RPMI7951 (cell line): ENCODE measurements at regions not wholly inside any gene's neighbourhood (a gene's known extent, or its start where the extent isn't known, plus 50 kb on each side); places are given as distances from the start of the nearest gene placed in this dataset.

Experiments
- DNase-seq: peaks from one replicate; pipeline ENCODE4 v3.0.0-alpha.2; 2012; ENCODE audit warnings: low read depth

DNA sequence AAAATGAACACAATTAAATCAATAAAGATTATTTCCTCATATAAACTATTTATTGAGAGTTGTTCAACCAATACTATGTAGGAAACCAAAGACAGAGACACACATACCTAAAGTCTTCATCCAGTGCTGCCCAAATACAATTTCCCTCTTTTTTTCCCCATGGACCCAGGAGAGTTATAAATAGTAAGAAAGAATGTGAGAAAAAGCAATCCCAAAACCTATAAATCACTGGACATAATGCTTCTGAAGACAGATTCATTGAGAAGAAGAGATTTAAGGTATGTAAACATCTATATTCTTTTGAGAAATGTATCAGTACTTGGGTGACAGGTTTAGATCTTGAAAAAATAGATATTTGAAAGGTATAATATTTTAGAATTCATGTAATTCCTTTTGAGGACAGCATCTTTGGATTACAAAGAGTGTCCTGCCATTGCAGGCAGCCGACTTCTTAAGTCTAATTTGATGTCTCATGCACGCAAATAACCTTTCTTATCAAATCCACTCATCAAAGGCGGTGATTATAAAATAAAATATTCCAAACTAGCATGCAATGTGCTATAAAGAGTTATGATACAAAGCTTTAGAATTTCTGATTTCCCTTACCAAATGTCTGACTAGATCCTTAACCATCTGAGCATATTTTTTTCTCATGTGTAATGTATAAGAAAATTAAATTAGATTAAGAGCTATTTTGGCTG, 739.4 kb downstream of the LIG4 start:
- DNase-seq: no peak

DNA sequence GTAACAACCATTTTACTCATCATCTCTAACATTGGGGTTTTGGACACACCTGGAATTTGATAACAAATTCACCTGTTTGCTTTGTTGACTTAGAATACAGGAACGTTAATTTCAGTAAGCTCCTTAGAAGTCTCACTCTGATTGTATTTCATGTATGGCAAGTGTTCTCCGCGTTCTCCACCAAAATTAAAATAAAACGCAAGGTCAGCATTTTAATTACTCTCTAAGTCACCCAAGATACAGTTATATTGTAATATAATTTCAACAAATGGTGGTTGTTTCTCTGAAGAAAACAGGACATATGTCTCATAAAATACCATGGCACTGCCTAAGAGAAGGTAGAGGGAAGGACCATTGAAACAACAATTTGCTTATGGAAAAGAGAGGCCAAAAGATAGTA, 742.1 kb downstream of the LIG4 start:
- no peak for DNase-seq

DNA sequence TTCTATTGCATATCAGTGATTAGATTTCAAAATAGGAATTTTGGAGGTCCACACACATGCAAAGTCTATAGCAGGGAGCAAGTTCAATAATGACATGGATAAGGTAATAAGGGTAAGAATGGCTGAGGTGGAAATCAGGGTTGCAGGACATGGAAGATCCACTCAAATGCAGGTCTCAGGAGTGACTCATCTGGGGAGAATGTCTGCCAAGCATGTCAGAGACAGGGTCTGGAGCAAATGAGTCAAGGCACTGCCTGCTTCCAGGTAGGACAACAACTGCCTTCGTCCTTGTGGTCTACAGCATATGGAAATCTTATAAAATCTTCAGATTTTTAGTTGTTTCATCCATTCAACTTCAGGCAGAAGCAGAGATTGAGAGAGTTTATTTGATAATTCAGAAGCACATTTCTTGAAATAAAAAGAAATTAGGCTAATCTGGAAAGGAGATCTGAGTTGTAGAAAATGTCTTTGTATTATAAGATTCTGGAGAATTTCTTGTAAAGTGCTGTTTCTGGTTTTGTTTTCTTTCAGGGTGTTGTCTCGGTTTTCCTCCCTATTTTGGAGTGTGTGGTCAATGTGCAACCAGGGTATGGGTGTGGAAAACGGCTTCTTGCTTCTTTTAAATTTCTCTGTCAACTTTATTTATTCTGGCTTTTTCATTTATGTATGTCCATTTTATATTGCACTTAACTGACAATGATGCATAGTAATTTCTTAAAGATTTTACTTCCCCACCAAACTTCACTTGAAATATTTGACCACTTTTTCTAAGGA, 748.8 kb downstream of the LIG4 start:
- DNase-seq: peak; percentile 79

DNA sequence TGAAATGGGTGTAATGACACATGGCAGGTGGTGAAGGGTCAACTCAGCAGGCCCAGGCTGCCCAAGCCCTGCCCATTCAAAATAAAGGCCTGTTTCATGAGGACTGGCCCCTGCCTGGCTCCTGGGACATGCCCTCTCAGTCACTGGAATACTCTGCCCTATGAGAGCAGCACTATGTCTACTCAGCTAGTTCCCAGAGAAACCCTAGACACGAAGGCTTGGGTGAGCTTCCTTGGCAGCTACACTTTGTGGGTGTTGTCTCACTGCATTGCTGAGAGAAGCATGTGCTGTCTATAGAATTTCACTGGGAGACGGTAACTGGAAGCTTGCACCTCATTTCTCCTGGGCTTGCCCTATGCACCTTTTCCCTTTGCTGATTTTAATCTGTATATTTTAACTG, 752.8 kb downstream of the LIG4 start:
- DNase-seq: no peak

DNA sequence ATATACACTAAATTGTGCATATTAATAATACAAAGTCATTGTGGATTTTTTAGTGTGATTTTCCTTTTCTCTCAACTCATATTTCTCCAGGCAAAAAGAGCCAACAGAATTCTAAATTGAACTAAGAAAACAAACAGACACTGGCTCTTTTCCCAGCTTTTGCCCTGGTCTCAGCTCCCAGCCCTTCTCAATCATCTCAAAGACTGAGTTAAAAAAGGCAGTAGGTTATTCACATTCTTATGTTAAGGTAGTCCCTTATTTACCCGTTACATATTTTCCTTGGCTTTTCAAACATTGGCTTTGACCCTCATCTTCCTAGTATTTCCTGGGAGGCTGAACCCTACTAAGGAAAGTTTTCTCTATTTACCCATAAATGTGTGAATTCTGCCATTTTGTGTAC, 753.6 kb downstream of the LIG4 start:
- DNase-seq: peak; percentile 29

DNA sequence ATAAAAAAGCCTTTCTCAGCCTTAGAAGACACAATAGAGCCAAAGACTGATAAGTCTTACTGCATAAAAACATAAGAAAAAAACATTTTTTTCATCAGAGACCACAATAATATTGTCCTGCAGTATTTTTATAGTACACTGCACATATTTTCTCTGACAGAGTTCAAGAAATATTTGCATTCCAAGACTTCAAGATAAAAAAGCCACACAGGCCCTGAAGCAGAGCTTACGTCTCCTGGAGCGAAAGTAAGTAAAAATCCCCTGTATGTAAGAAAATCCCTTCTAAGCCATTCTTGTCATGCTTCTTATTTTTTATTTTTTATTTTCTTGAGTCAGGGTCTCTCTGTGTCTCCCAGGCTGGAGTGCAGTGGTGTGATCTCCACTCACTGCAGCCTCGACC, 755.9 kb downstream of the LIG4 start:
- DNase-seq: peak; percentile 37

DNA sequence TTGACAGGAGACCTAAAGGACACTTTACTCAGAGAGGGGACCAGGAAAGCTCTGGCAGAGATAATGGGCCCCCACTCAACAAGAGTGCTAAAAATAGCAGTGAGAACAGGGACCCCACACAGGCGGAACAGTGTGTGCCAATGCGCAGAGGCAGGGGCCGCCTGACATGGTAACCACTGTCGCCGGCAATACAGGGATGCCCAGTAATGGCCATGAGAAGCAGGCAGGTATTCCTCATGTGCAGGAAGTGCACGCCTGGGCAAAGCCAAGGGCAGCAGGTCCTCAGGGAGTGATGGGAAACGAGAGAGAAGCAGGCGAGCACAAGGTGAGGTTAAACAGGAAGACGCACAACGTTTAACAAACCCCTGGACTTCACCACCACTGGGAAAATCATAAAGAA, 757.1 kb downstream of the LIG4 start:
- no peak for DNase-seq

DNA sequence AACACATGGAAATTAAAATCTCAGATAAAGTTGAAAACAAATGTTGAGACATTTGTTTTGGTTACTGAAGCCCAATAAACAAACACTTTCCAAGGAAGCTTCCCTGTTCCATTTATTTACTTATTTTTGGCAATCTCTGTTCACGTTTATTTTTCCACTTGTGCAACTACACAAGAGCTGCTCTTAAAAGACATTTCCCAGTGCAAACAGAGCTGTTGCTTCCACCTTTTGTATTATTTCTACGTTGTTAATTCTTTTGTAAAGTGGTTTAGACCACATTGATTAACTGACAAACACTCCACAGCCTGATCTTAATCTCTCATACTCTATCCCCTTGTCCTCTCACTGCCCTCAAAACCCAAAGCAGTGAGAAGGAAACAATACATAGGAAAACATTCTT, 757.6 kb downstream of the LIG4 start:
- no peak for DNase-seq

DNA sequence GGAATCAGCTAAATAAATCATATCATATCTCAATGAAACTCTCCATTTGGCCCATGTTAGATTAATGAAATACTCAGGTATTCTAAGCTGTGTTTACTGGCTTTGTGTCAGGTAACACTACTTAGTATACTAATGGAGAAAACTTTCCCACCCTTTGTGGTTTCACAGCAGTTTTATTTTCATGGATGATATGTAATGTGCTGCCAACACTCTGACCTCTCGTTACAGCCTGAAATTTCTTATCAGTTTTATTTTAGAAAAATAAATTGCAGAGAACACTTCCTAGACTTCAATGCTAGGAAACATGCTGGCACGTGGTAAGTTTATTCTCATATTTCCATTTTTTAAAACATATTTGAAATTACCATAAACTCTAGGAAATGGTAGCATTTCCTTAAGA, 758.9 kb downstream of the LIG4 start:
- no peak for DNase-seq

DNA sequence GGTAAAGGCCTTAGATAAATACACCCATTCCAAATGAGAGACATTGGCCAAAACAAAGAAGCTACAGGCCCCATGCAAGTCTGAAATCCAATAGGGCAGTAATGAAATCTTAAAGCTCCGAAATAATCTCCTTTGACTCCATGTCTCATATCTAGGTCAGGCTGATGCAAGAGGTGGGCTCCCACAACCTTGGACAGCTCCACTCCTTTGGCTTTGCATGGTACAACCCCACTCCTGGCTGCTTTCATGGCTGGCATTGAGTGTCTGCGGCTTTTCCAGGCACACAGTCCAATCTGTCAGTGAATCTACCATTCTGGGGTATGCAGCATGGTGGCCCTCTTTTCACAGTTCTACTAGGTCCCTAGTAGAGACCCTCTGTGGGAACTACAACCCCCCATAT, 762.5 kb downstream of the LIG4 start:
- no peak for DNase-seq

DNA sequence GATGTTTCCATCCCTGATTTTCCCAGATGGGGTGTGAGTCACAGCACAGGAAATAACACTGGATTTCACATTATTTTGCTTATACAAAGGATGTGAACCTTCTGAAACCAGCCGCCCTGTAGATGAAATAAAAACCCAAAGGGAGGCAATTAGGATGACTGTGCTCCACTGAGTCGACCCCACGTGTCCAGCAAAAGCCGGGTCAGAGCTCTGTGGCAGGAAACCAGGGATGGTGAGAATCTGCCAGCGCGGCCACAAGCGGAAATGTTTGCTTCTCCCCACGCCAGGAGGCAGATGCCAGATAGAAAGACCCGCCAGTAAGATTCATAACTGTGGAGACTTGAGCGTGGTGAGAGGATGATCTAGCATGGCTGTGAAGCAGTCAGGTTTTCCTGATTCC, 764.4 kb downstream of the LIG4 start:
- peak; percentile 99 for DNase-seq

DNA sequence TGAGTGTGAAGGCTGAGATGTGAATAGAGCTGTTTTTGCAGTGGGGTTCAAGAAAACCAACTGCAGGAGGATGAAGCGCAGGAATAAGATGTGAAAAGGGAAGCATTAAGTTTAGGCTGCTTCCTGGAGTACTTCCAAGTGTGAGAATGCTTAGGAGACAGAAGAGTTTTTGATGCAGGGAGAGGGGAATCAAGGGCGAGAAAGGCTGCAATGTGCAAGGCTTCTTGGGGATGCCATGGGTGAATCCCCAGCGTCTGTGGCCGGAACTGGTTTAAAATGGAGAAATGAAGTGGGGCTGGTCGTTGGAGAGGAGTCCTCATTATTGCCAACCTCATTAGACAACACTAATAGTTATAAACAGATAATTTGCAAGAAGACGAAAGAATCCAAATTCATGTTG, 764.9 kb downstream of the LIG4 start:
- DNase-seq: peak; percentile 77

DNA sequence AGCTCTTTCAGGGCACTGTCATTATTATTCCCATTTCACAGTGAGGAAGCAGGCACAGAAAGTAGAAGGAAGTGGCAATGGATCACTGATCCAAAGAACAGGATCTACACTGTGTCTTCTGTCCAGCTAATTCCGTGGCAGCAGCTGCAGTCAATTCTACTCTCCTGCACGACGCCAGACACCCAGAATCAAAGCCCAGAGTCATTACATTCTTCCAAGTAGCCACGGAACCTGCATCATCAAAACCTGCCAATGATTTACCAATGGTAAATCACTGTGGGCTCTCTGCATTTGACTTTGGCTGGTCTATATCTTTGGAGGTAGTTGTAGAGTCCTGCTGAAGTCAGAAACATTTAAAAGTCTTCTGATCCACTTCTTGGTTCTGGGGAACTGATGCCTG, 767.7 kb downstream of the LIG4 start:
- no peak for DNase-seq

DNA sequence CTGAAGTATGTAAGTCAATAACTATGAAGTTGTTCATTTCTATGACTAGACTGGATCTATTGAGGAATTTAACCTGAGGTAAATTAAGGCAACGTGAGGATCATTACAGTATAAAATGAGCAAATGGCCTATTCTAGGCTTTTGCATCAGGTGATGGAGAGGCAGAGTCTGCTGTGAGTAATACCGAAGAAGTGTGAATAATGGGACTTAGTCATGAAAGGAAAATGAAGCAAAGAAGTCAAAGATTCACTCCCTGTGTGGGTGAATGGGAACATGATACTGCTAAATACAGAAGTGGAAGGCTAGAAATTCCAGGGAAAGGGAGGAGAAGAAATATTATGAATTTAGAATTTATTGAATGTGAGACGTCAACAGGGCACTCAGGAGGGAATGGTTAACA, 774.1 kb downstream of the LIG4 start:
- DNase-seq: peak; percentile 75

DNA sequence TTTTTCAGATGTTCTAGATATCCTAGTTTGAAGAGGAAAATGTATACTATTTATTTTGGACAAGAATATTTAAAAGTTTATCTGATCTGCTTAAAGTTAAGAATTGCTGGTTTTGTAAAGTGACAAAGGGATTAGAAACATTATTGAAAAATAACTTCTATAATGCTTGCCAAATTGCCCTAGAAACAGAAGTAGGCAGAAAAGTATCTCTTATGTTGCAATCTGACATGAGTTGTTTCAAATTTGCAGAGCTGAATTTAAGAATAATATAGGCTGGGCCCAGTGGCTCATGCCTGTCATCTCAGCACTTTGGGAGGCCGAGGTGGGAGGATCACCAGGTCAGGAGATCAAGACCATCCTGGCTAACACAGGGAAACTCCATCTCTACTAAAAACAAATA, 777.1 kb downstream of the LIG4 start:
- DNase-seq: no peak

DNA sequence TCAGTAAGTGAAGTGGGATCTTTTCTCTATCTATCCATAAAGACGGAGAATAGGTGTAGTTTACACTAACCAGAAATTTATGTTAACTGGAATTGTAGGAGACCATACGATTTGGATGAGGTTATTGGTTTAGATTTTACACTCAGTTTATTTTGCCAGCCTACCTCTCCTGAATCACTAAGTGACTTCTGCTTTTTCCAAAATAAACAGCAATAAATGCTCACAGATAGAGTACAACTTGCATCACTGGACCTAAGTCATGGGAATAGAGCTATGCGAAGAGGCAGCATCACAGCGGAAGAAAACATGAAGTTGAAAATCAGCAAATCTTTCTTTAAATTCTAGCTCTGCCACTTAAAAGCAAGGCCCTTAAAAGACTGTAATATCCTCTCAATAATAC, 781.0 kb downstream of the LIG4 start:
- no peak for DNase-seq

DNA sequence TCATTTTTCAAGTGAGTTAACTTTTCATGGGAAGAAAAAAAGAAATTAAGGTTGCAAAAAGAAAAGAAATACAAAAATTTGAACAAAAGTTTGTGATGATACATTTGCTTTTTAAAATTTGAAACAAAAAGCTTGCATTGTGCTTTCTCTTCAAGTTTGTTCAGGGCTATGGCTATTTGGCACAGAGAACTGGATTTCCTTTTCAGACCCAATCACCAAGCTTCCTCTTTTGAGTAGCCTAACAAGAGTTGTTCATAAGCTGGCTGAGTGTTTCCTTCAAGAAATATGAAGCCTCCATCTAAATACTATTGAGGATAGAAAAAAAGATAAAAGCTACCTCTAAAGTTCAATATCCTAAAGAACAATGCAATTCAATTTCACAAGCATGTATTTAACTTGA, 787.8 kb downstream of the LIG4 start:
- no peak for DNase-seq

DNA sequence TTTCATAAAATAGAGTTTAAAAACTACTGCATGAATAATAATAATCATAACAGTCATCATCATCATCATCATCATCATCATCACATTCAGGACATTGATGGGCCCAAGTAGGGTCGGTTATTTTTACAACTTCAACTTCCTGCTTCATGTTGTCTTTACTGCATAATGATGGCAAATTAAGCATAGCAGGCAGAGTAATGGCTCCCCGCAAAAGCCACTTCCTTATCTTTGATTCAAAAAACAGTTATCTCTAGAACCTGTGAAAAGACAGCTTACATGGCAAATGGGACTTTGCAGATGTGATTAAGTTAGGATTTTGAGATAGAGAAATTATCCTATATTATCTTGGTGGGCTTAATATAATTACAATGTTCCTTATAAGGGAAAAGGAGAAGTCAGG, 792.9 kb downstream of the LIG4 start:
- DNase-seq: no peak

DNA sequence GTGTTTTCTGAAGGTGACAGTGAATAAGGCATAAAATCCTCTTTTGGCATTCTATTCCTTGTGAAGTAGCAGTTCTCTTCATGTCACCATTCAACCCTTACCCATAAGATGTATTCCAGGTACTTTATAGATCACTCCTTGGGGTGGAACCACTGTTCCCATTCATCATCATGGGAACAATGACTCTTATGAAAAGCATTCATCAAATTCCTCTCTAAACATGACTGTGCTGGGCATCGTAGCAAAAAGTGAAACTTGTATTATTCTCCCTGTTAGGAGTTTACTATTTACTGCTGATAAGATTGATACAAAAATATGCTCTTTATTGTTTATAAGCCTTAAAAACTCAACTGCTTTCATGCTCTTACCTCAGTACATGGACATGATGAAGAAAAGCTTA, 793.4 kb downstream of the LIG4 start:
- peak; percentile 39 for DNase-seq

DNA sequence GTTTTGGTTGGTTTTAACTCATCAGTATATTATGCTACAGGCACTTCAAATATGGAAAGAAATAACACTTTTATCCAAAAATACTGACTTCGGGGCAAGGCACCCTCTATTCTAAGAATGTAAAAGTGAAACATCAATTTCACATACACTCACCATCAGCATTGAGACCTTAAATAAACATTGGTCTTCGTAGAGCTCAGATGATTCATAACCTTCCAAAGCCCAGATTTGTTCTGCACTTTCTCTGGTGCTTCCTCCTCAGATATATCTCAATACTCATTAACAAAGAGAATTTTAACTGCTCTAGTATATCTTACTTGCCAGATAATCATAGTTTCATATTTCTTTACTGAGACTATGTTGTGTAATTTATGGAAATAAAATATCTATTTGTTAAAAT, 794.3 kb downstream of the LIG4 start:
- DNase-seq: peak; percentile 66

DNA sequence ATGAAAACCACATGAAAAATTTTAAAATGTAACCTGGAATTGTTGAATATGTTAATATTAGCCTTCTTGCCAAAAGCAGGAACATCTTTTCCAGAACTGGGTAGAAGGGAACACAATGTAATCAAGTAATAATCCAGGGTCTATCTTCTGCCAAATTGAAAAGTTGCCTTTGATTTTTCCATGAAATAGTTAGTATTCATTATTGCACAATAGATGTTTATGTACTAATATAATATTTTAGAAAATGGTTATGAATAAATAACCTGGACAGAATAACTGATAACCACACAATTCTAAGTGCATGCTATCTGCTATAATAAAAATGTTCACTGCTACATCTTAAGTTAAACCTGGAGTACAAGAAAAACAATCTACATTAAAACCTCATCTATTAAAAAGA, 802.3 kb downstream of the LIG4 start:
- DNase-seq: no peak

DNA sequence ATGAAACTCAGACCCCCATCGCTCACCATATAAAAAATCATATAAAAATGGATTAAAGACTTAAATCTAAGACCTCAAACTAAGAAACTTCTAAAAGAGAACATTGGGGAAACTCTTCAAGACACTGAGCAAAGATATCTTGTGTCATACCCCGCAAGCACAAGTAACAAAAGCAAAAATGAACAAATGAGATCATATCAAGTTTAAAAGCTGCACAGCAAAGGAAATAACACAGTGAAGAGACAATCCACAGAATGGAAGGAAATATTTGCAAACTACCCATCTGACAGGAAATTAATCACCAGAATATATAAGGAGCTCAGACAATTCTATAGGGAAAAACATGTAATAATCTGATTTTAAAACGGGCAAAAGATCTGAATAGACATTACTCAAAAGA, 808.3 kb downstream of the LIG4 start:
- DNase-seq: no peak

DNA sequence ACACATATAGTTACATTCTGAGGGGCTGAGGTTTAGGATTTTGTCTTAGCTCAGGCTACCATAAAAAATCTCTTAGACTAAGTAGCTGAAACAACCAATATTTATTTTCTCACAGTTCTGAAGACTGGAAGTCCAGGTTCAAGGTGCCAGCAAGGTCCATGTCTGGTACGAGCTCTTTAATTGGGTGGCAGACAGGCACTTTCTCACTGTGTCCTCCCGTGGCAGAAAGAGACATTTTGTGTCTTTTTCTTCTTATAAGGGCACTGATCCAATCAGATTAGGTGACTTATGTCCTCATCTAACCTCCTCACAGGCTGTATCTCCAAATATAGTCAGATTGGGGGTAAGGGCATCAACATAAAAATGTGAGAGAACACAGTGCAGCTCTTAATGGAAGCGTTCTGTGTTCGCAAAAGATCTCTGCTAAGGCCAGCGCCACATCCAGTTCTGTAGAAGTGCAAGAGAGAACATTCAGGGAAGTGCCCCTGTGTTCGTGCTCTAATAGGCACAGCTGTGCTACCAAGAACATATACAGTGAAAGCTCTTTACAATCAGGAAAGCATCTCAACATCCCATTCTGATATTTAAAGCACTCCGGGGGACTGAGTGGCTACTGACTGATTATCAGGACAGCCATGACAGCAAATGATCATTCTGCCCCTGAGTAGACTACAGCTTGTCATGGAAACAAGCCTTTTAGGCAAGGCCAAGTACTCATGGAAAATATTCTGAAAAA, 819.2 kb downstream of the LIG4 start:
- peak; percentile 53 for DNase-seq
